Nephron progenitor cell (in vitro differentiated cells): ENCODE measurements at regions not wholly inside any gene's neighbourhood (a gene's known extent, or its start where the extent isn't known, plus 50 kb on each side); places are given as distances from the start of the nearest gene placed in this dataset.

ENCODE experiments used
- DNase-seq: peaks from one replicate; pipeline ENCODE4 v3.0.0; 2021
- H3K27ac Mint-ChIP-seq: 2 replicates; pipeline ENCODE4 v1.8.0; 2021; ENCODE audit warnings: mild to moderate bottlenecking, moderate library complexity, mixed read lengths
- H3K27me3 Mint-ChIP-seq: 2 replicates; pipeline ENCODE4 v1.8.0; 2021; ENCODE audit warnings: mild to moderate bottlenecking, low read depth, mixed read lengths; ENCODE audit not compliant: poor library complexity
- H3K36me3 Mint-ChIP-seq: 2 replicates; pipeline ENCODE4 v1.8.0; 2021; ENCODE audit warnings: low read depth, mixed read lengths
- H3K4me1 Mint-ChIP-seq: 2 replicates; pipeline ENCODE4 v1.8.0; 2021; ENCODE audit warnings: mixed read lengths
- H3K4me3 Mint-ChIP-seq: 2 replicates; pipeline ENCODE4 v1.8.0; 2021; ENCODE audit warnings: mild to moderate bottlenecking, moderate library complexity, mixed read lengths
- H3K9me3 Mint-ChIP-seq: 2 replicates; pipeline ENCODE4 v1.8.0; 2021; ENCODE audit warnings: mild to moderate bottlenecking, moderate library complexity, mixed read lengths
- CTCF ChIP-seq: fragments of 200-600 bp; sonication (generic); IDR thresholded peaks from 2 replicates; pipeline ENCODE4 v1.5.0; 2021; ENCODE audit warnings: antibody characterized with exemption

DNA sequence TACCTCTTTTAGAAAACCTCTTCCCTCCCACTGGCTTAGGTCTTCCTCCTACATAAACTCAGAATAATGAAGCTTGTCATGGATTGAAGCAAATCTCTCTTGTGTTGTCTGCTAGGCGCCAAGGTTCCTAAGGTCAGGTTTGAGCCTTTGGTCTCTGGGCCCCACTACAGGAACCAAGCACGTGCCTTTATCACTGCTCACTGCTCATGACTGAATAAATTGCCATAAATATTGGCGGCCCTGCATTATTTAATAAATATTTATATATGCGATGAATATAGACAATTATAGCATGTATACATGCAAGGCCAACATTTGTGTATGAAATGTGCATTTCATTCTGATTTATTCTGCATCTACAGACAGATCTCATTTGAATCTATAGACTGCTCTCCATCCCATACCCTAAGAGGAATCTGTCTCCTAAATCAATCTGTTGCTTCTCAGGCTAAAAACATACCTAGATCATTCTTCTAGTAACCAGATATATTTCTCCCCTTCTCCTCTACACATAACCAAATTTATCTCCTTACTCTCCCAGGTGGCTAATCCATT is 1717.6 kb upstream of the TENM3 start:
- no peak for DNase-seq
- Mint-ChIP-seq H3K4me1 (no peaks in the 10 kb centered on the region), H3K27me3 (no peaks in the 10 kb centered on the region), H3K36me3 (no peaks in the 10 kb centered on the region), H3K9me3 (no peaks in the 10 kb centered on the region), H3K27ac (no peak overlapping the region), H3K4me3 (no peak overlapping the region)
- TF ChIP-seq CTCF, result no peak

DNA sequence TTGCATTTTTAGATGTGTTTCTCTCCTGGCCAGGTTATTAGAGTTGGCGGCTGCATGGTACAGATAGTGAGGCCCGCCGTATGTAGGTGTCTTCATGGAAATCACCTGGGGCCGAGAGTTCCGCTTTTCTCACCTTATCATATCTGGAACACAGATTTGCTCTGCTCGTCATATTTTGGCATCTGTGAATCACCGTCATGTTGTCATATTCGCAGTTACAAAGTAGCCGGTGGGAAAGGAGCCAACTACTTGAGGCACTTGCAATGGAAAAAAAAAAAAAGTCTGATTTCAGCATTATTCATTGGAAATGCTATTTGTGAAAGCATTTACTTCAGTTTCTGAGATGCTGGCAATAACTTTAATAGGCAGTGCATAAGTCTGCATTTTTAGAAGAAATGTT is 1715.2 kb upstream of the TENM3 start:
- peaks cover 3% of the 10 kb centered on the region for H3K9me3 Mint-ChIP-seq

DNA sequence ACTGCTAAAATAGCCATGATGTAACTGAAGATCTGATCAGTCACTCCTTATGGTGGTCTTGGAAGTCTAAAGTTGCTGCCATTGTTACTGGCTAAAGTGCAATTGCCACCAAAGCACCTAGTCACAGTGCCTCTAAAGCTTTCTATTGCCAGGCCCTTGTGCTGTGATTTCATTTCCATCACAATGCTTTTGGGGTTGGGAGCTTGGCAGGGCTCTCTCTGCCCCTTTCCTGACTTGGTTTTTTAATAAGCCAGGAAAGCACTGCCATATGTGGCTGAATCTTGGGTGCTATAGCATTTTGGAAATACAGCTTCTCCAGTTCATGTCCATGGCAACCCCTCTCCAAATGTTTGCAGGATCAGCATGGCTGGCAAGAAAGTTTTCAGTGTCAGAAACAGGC is 1712.4 kb upstream of the TENM3 start:
- H3K4me3 Mint-ChIP-seq, result no peak overlapping the region
- no peaks in the 10 kb centered on the region for H3K4me1 Mint-ChIP-seq
- DNase-seq, result no peak
- no peak for TF ChIP-seq CTCF
- H3K27me3 Mint-ChIP-seq, result peaks cover 3% of the 10 kb centered on the region
- H3K27ac Mint-ChIP-seq, result no peak overlapping the region
- H3K36me3 Mint-ChIP-seq, result no peaks in the 10 kb centered on the region
- peaks cover 4% of the 10 kb centered on the region for H3K9me3 Mint-ChIP-seq

More for the DNA sequence above, 1715.2 kb upstream of the TENM3 start:
- H3K27me3 Mint-ChIP-seq, result peaks cover 3% of the 10 kb centered on the region
- no peak for TF ChIP-seq CTCF
- no peak overlapping the region for H3K27ac Mint-ChIP-seq
- no peak for DNase-seq
- no peaks in the 10 kb centered on the region for H3K36me3 Mint-ChIP-seq
- H3K4me3 Mint-ChIP-seq, result no peak overlapping the region
- no peaks in the 10 kb centered on the region for H3K4me1 Mint-ChIP-seq

DNA sequence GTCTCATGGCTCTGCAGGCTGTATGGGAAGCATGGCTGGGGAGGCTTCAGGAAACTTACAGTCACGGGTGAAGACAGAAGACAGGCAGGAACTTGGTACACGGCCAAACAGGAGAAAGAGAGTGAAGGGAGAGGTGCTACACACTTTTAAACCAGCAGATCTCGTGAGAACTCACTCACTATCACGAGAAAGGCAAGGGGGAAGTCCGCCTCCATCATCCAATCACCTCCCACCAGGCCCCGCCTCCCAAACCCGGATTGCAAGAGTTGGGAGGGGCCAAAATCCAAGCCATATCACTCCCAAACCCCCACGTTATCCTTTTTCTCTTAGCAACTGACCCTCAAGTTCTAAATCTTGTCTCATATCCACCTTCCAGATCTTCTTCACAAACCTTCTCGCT is 1710.5 kb upstream of the TENM3 start:
- H3K27me3 Mint-ChIP-seq, result peaks cover 3% of the 10 kb centered on the region
- H3K36me3 Mint-ChIP-seq, result no peaks in the 10 kb centered on the region
- H3K4me3 Mint-ChIP-seq, result no peak overlapping the region
- no peak for TF ChIP-seq CTCF
- no peak for DNase-seq
- peaks cover 4% of the 10 kb centered on the region for H3K4me1 Mint-ChIP-seq
- peaks cover 4% of the 10 kb centered on the region for H3K9me3 Mint-ChIP-seq
- H3K27ac Mint-ChIP-seq, result no peak overlapping the region

DNA sequence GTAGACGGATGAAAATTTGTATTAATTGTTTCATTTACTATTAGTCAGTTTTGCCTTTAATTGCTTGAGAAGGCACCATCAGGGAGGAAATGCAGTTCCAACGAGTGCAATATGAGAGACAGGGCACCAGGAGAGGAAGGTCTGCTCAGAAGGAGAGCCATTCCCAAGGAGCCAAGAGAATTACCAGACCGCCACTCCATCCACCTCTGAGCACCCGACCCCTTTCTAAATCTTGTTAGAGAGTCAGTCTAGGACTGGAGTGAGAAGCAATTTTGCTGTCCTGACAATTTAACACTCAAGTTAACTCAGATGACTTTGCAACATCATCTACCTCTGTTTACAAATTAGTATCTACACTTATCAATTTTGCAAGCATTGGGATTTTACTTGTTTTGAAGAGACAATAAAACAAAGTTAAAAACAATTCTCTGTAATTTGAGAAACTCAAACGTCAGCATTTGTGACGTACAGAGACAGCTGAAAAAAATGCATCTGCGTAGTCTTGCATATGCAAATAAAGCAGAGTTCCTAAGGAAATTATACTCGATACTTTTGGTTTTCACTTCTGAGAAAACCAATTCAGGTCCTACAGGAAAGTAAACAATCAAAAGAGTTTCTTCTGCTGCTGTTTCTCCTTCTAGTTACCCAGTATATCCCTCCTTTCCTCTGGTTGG is 1704.7 kb upstream of the TENM3 start:
- no peak overlapping the region for H3K4me3 Mint-ChIP-seq
- peaks cover 28% of the 10 kb centered on the region for H3K4me1 Mint-ChIP-seq
- no peaks in the 10 kb centered on the region for H3K36me3 Mint-ChIP-seq
- H3K27ac Mint-ChIP-seq, result peak overlapping the region; percentile 26
- DNase-seq, result no peak
- H3K27me3 Mint-ChIP-seq, result no peaks in the 10 kb centered on the region
- no peak for TF ChIP-seq CTCF
- no peaks in the 10 kb centered on the region for H3K9me3 Mint-ChIP-seq

- Mint-ChIP-seq H3K4me1 (peaks cover 28% of the 10 kb centered on the region), H3K27ac (no peak overlapping the region), H3K36me3 (no peaks in the 10 kb centered on the region), H3K27me3 (no peaks in the 10 kb centered on the region), H3K9me3 (no peaks in the 10 kb centered on the region), H3K4me3 (no peak overlapping the region)
- DNase-seq, result no peak
- TF ChIP-seq CTCF, result no peak
These were observed 1703.9 kb upstream of the TENM3 start for GRCh38 chr4:180539284-180539683.
